Testis (tissue), 2 donors: ENCODE measurements at regions not wholly inside any gene's neighbourhood (a gene's known extent, or its start where the extent isn't known, plus 50 kb on each side); places are given as distances from the start of the nearest gene placed in this dataset.

Source experiments
- CTCF ChIP-seq, 3 experiments: fragments of 450-650 bp in 2 of 3; fragments of 200-600 bp in 1 of 3; sonication (generic) in 1 of 3; IDR thresholded peaks; one replicate each; pipeline ENCODE4 v1.5.1; 2016 to 2019; ENCODE audit warnings: antibody characterized with exemption in 3 of 3, mild to moderate bottlenecking in 2 of 3, moderate library complexity in 1 of 3
- POLR2A ChIP-seq: fragments of 450-650 bp; IDR thresholded peaks from one replicate; pipeline ENCODE4 v1.6.1; 2017; ENCODE audit warnings: antibody characterized with exemption, mild to moderate bottlenecking, moderate library complexity

GRCh38 chr14:97414718-97415098 is 617.5 kb downstream of the VRK1 start:
- TF ChIP-seq CTCF (IDR thresholded peaks at IDR 0.05) (no peak), POLR2A (no peak)
